H9 (cell line): ENCODE measurements at regions not wholly inside any gene's neighbourhood (a gene's known extent, or its start where the extent isn't known, plus 50 kb on each side); places are given as distances from the start of the nearest gene placed in this dataset.

Experiments
- DNase-seq: peaks from one replicate; pipeline ENCODE4 v3.0.0-alpha.2; 2017
- H2AFZ ChIP-seq: one replicate; pipeline ENCODE4 v1.6.1; 2013; ENCODE audit warnings: mild to moderate bottlenecking, low read length, control low read depth, moderate library complexity
- H2AK5ac ChIP-seq: 2 replicates; pipeline ENCODE4 v1.6.1; 2013; ENCODE audit warnings: low read length, control low read depth, mixed read lengths; ENCODE audit not compliant: insufficient read length
- H2BK120ac ChIP-seq: one replicate; pipeline ENCODE4 v1.6.1; 2013; ENCODE audit warnings: low read depth, mild to moderate bottlenecking, low read length, control low read depth, inconsistent platforms; ENCODE audit not compliant: poor library complexity, severe bottlenecking
- H2BK12ac ChIP-seq: 2 replicates; pipeline ENCODE4 v1.6.1; 2013; ENCODE audit warnings: low read length, control low read depth, mixed read lengths, low read depth; ENCODE audit not compliant: insufficient read length
- H2BK15ac ChIP-seq: 2 replicates; pipeline ENCODE4 v1.6.1; 2013; ENCODE audit warnings: low read depth, low read length, control low read depth
- H2BK20ac ChIP-seq: one replicate; pipeline ENCODE4 v1.6.1; 2013; ENCODE audit warnings: low read depth, mild to moderate bottlenecking, low read length, control low read depth, inconsistent platforms; ENCODE audit not compliant: poor library complexity, severe bottlenecking
- H2BK5ac ChIP-seq: 2 replicates; pipeline ENCODE4 v1.6.1; 2013; ENCODE audit warnings: low read length, control low read depth, mixed read lengths; ENCODE audit not compliant: insufficient read length
- H3K14ac ChIP-seq: 2 replicates; pipeline ENCODE4 v1.6.1; 2013; ENCODE audit warnings: low read length, control low read depth; ENCODE audit not compliant: insufficient read depth
- H3K18ac ChIP-seq: 2 replicates; pipeline ENCODE4 v1.6.1; 2013; ENCODE audit warnings: low read depth, mild to moderate bottlenecking, mixed read lengths, low read length, control low read depth; ENCODE audit not compliant: insufficient read length
- H3K23ac ChIP-seq: 2 replicates; pipeline ENCODE4 v1.6.1; 2013; ENCODE audit warnings: low read length, control low read depth, mixed read lengths, low read depth; ENCODE audit not compliant: insufficient read length
- H3K23me2 ChIP-seq: 2 replicates; pipeline ENCODE4 v1.6.1; 2013; ENCODE audit warnings: low read depth, mild to moderate bottlenecking, mixed read lengths, low read length, control low read depth; ENCODE audit not compliant: insufficient read length, poor library complexity, severe bottlenecking
- H3K27ac ChIP-seq: 2 replicates; pipeline ENCODE4 v1.5.1; 2013; ENCODE audit warnings: low read length, control low read depth, mixed read lengths, low read depth; ENCODE audit not compliant: insufficient read length
- H3K27me3 ChIP-seq: 2 replicates; pipeline ENCODE4 v1.6.1; 2013; ENCODE audit warnings: low read length, control low read depth, inconsistent platforms; ENCODE audit not compliant: insufficient read depth
- H3K4ac ChIP-seq: 2 replicates; pipeline ENCODE4 v1.6.1; 2013; ENCODE audit warnings: low read depth, mild to moderate bottlenecking, control low read depth, inconsistent platforms, low read length, moderate library complexity
- H3K4me1 ChIP-seq: 2 replicates; pipeline ENCODE4 v1.6.1; 2013; ENCODE audit warnings: low read length, control low read depth, inconsistent platforms; ENCODE audit not compliant: insufficient read depth
- H3K4me2 ChIP-seq: 2 replicates; pipeline ENCODE4 v1.6.1; 2013; ENCODE audit warnings: low read length, control low read depth, mixed read lengths; ENCODE audit not compliant: insufficient read length, insufficient read depth
- H3K56ac ChIP-seq: 2 replicates; pipeline ENCODE4 v1.6.1; 2013; ENCODE audit warnings: low read depth, mild to moderate bottlenecking, mixed read lengths, low read length, control low read depth; ENCODE audit not compliant: insufficient read length
- H3K79me1 ChIP-seq: 2 replicates; pipeline ENCODE4 v1.6.1; 2013; ENCODE audit warnings: low read depth, mild to moderate bottlenecking, moderate library complexity, low read length, control low read depth, inconsistent platforms; ENCODE audit not compliant: insufficient read depth, poor library complexity, severe bottlenecking
- H3K79me2 ChIP-seq: 2 replicates; pipeline ENCODE4 v1.6.1; 2013; ENCODE audit warnings: low read length, control low read depth, inconsistent platforms; ENCODE audit not compliant: insufficient read depth
- H3K9ac ChIP-seq: 2 replicates; pipeline ENCODE4 v1.6.1; 2013; ENCODE audit warnings: low read length, control low read depth, mixed read lengths; ENCODE audit not compliant: insufficient read length; ENCODE audit errors: extremely low read depth
- H3K9me3 ChIP-seq: one replicate; pipeline ENCODE4 v1.6.1; 2013; ENCODE audit warnings: low read depth, low read length, inconsistent platforms; ENCODE audit not compliant: control insufficient read depth
- H3T11ph ChIP-seq: one replicate; pipeline ENCODE4 v1.6.1; 2013; ENCODE audit warnings: mild to moderate bottlenecking, low read length, control low read depth, inconsistent platforms
- H4K20me1 ChIP-seq: one replicate; pipeline ENCODE4 v1.6.1; 2013; ENCODE audit not compliant: control insufficient read depth, insufficient read length, insufficient read depth
- H4K5ac ChIP-seq: 2 replicates; pipeline ENCODE4 v1.6.1; 2013; ENCODE audit warnings: low read depth, mild to moderate bottlenecking, mixed read lengths, low read length, control low read depth; ENCODE audit not compliant: insufficient read length
- H4K8ac ChIP-seq: replicated peaks from 2 replicates; pipeline ENCODE4 v1.6.1; 2013; ENCODE audit warnings: low read length, control low read depth, mixed read lengths, low read depth; ENCODE audit not compliant: insufficient read length
- H4K91ac ChIP-seq: 2 replicates; pipeline ENCODE4 v1.6.1; 2013; ENCODE audit warnings: low read depth, mild to moderate bottlenecking, moderate library complexity, mixed read lengths, low read length, control low read depth; ENCODE audit not compliant: insufficient read length
- H3K27ac Mint-ChIP-seq, 3 experiments: 2 replicates in 2 of 3; 3 replicates in 1 of 3; pipeline ENCODE4 v1.8.0; 2020 to 2021; ENCODE audit warnings: mixed read lengths in 3 of 3, mild to moderate bottlenecking in 1 of 3, moderate library complexity in 1 of 3
- H3K27me3 Mint-ChIP-seq: 2 replicates; pipeline ENCODE4 v1.8.0; 2021; ENCODE audit warnings: low read depth, mild to moderate bottlenecking, moderate library complexity, mixed read lengths
- H3K36me3 Mint-ChIP-seq, 3 experiments: 2 replicates in 2 of 3; 3 replicates in 1 of 3; pipeline ENCODE4 v1.8.0; 2020 to 2021; ENCODE audit warnings: low read depth in 3 of 3, mixed read lengths in 3 of 3; ENCODE audit not compliant: insufficient read depth in 1 of 3
- H3K4me1 Mint-ChIP-seq, 2 experiments: 2 replicates each; pipeline ENCODE4 v1.8.0; 2020; ENCODE audit warnings: mixed read lengths in 2 of 2
- H3K4me3 Mint-ChIP-seq, 2 experiments: 2 replicates in 1 of 2; 3 replicates in 1 of 2; pipeline ENCODE4 v1.8.0; 2020 to 2021; ENCODE audit warnings: mild to moderate bottlenecking in 2 of 2, mixed read lengths in 2 of 2, moderate library complexity in 1 of 2
- H3K9me3 Mint-ChIP-seq, 2 experiments: 2 replicates in 1 of 2; 3 replicates in 1 of 2; pipeline ENCODE4 v1.8.0; 2020; ENCODE audit warnings: mild to moderate bottlenecking in 2 of 2, mixed read lengths in 2 of 2, moderate library complexity in 1 of 2
- WGBS: extraction: QIAGEN DNeasy Blood & Tissue Kit; methylation state at CpG from one replicate; pipeline ENCODE4 v1.1.7; 2013; ENCODE audit warnings: missing lambda C conversion rate, low lambda C conversion rate, mixed read lengths; ENCODE audit not compliant: insufficient read length; ENCODE audit errors: extremely low coverage; 5-methylcytosine and 5-hydroxymethylcytosine counted together
- TF ChIP-seq, protein P1 (sequence below): fragments of 200-600 bp; sonication (generic); conservative IDR thresholded peaks from 3 replicates; pipeline ENCODE4 v1.8.0; 2021; ENCODE audit warnings: antibody characterized with exemption, mild to moderate bottlenecking

DNA sequence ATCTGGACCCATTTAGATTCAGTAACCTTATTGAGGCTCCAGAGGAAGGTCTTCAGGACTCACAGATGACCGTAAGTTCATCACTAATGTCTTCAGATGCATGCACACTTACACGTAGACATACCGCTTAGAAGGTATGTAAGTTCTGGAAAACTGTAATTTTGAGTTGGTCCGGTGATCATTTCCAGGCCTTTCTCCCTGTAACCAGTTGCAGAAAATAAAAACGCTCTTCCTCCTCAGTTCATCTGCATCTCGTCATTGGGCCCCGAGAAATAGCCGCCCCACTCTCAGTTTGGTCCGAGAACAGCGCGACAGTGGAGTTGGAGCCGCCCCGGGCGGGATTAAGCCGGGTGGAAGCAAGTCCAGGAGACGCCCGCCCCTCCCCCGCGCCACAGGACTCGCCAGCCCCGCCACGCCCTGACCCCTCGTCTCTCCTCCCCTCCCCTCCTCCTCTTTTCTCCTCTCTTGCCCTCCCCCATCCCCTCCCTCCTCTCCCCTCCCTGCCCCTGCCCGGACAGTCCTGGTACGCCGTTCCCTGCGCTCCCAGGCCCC, 83.7 kb downstream of the TNFAIP2 start:
- no CpG with 5 or more reads among the region's 27 CpGs for WGBS

More for the DNA sequence above, 83.7 kb downstream of the TNFAIP2 start:
- DNase-seq: peak; percentile 80
- no peak overlapping the region for H4K5ac ChIP-seq
- H3K56ac ChIP-seq: no peak overlapping the region
- peaks cover 30 to 31% of the 10 kb centered on the region in 2 experiments for H3K9me3 Mint-ChIP-seq
- no peak overlapping the region for H2BK120ac ChIP-seq
- peaks cover 29% of the 10 kb centered on the region for H3K9me3 ChIP-seq
- peaks cover 10 to 25% (median 13%) of the 10 kb centered on the region in 3 experiments; a peak in 6 of 7 replicates for H3K36me3 Mint-ChIP-seq
- H2BK5ac ChIP-seq: no peak overlapping the region
- H3K79me2 ChIP-seq: no peaks in the 10 kb centered on the region
- no peak overlapping the region for H2AFZ ChIP-seq
- H3K14ac ChIP-seq: no peak overlapping the region
- H3K4me2 ChIP-seq: peak overlapping the region; percentile 54
- peak overlapping the region; percentile 57 to 72 for H3K4me3 Mint-ChIP-seq
- H2BK20ac ChIP-seq: no peak overlapping the region
- H3K27me3 Mint-ChIP-seq: peaks cover 61% of the 10 kb centered on the region
- H4K91ac ChIP-seq: no peak overlapping the region
- no peak overlapping the region; a peak in 1 of 7 replicates for H3K27ac Mint-ChIP-seq
- H3K27ac ChIP-seq: no peak overlapping the region
- H3K23ac ChIP-seq: no peak overlapping the region
- no peak overlapping the region for H3T11ph ChIP-seq
- H3K18ac ChIP-seq: no peak overlapping the region
- H3K9ac ChIP-seq: no peak overlapping the region
- H3K27me3 ChIP-seq: no peaks in the 10 kb centered on the region; the same call in 1 of the 2 replicates
- H2AK5ac ChIP-seq: no peak overlapping the region
- no peaks in the 10 kb centered on the region for H3K4me1 ChIP-seq
- H3K4ac ChIP-seq: no peak overlapping the region
- TF ChIP-seq, protein P1, sequence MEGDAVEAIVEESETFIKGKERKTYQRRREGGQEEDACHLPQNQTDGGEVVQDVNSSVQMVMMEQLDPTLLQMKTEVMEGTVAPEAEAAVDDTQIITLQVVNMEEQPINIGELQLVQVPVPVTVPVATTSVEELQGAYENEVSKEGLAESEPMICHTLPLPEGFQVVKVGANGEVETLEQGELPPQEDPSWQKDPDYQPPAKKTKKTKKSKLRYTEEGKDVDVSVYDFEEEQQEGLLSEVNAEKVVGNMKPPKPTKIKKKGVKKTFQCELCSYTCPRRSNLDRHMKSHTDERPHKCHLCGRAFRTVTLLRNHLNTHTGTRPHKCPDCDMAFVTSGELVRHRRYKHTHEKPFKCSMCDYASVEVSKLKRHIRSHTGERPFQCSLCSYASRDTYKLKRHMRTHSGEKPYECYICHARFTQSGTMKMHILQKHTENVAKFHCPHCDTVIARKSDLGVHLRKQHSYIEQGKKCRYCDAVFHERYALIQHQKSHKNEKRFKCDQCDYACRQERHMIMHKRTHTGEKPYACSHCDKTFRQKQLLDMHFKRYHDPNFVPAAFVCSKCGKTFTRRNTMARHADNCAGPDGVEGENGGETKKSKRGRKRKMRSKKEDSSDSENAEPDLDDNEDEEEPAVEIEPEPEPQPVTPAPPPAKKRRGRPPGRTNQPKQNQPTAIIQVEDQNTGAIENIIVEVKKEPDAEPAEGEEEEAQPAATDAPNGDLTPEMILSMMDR: no peak
- no peak overlapping the region for H2BK12ac ChIP-seq
- H3K4me1 Mint-ChIP-seq: peaks cover 11% of the 10 kb centered on the region in 2 experiments
- H3K79me1 ChIP-seq: no peaks in the 10 kb centered on the region
- no peaks in the 10 kb centered on the region for H4K20me1 ChIP-seq
- no peaks in the 10 kb centered on the region for H3K23me2 ChIP-seq
- no peak overlapping the region for H4K8ac ChIP-seq
- H2BK15ac ChIP-seq: no peak overlapping the region
